SK-N-SH (cell line): ENCODE measurements at regions not wholly inside any gene's neighbourhood (a gene's known extent, or its start where the extent isn't known, plus 50 kb on each side); places are given as distances from the start of the nearest gene placed in this dataset.

Experiments used
- CTCF ChIA-PET: fragments of 300-600, 350-600 bp; formaldehyde crosslinking; extraction: SDS; loops from one replicate; lab custom pipeline; 2021; lab: Yijun Ruan, JAX
- POLR2A ChIA-PET: fragments of 350-600 bp; sonication (Branson Sonifier 250); formaldehyde crosslinking; extraction: SDS; loops from one replicate; lab custom pipeline; 2020; ENCODE audit warnings: antibody characterized with exemption, inconsistent platforms; lab: Yijun Ruan, JAX
- DNase-seq: peaks from one replicate; pipeline ENCODE4 v3.0.0; 2012
- H2AFZ ChIP-seq: fragments of 200-600 bp; sonication (generic); 2 replicates; pipeline ENCODE4 v1.8.1; 2016; ENCODE audit warnings: antibody characterized with exemption, mild to moderate bottlenecking, low read depth
- H3F3A ChIP-seq: fragments of 200-600 bp; sonication (generic); replicated peaks from 2 replicates; pipeline ENCODE3; 2016; ENCODE audit warnings: antibody characterized with exemption, mild to moderate bottlenecking; ENCODE audit not compliant: insufficient read depth
- H3K27ac ChIP-seq, 2 experiments: fragments of 200-500 bp in 1 of 2; fragments of 200-600 bp in 1 of 2; sonication (Bioruptor generic) in 1 of 2; sonication (generic), shearing (Covaris generic) in 1 of 2; 2 replicates each; pipeline versions ENCODE4 v1.5.1 to v1.6.1; 2014 to 2016; ENCODE audit warnings: low read depth in 2 of 2, inconsistent platforms in 1 of 2, low read length in 1 of 2, mild to moderate bottlenecking in 1 of 2, mixed read lengths in 1 of 2
- H3K27me3 ChIP-seq: fragments of 200-600 bp; sonication (generic), shearing (Covaris generic); 2 replicates; pipeline ENCODE4 v1.6.1; 2016; ENCODE audit warnings: mixed run types; ENCODE audit not compliant: insufficient read depth
- H3K36me3 ChIP-seq, 2 experiments: fragments of 200-500 bp in 1 of 2; fragments of 200-600 bp in 1 of 2; sonication (Bioruptor generic) in 1 of 2; sonication (generic) in 1 of 2; replicated peaks in 1 of 2; 2 replicates each; pipeline versions ENCODE3 to v1.5.1; 2014 to 2016; ENCODE audit warnings: low read length in 1 of 2, mild to moderate bottlenecking in 1 of 2; ENCODE audit not compliant: insufficient read depth in 2 of 2, control insufficient read depth in 1 of 2
- H3K4me1 ChIP-seq, 2 experiments: fragments of 200-500 bp in 1 of 2; fragments of 200-600 bp in 1 of 2; sonication (Bioruptor generic) in 1 of 2; sonication (generic), shearing (Covaris generic) in 1 of 2; 2 replicates each; pipeline versions ENCODE4 v1.5.1 to v1.6.1; 2014 to 2016; ENCODE audit warnings: low read depth in 1 of 2, low read length in 1 of 2, mixed run types in 1 of 2; ENCODE audit not compliant: insufficient read depth in 2 of 2, control insufficient read depth in 1 of 2
- H3K4me2 ChIP-seq: fragments of 200-600 bp; sonication (generic), shearing (Covaris generic); 2 replicates; pipeline ENCODE4 v1.6.1; 2017; ENCODE audit warnings: mixed run types
- H3K4me3 ChIP-seq, 2 experiments: fragments of 200-500 bp in 1 of 2; fragments of 200-600 bp in 1 of 2; sonication (Bioruptor generic) in 1 of 2; sonication (generic), shearing (Covaris generic) in 1 of 2; 2 replicates each; pipeline versions ENCODE4 v1.5.1 to v1.8.1; 2014 to 2016; ENCODE audit warnings: low read depth in 2 of 2, inconsistent platforms in 1 of 2, low read length in 1 of 2, mild to moderate bottlenecking in 1 of 2, mixed read lengths in 1 of 2, moderate library complexity in 1 of 2
- H3K79me2 ChIP-seq: fragments of 200-600 bp; sonication (generic); 2 replicates; pipeline ENCODE4 v1.8.1; 2017; ENCODE audit warnings: mild to moderate bottlenecking; ENCODE audit not compliant: insufficient read depth
- H3K9ac ChIP-seq: fragments of 200-600 bp; sonication (generic); 2 replicates; pipeline ENCODE4 v1.6.1; 2017; ENCODE audit warnings: mixed run types
- H3K9me2 ChIP-seq: fragments of 200-600 bp; sonication (generic); 2 replicates; pipeline ENCODE4 v1.6.1; 2017; ENCODE audit warnings: mixed run types
- H3K9me3 ChIP-seq: fragments of 200-600 bp; sonication (generic); 2 replicates; pipeline ENCODE4 v1.6.1; 2017; ENCODE audit warnings: mixed run types, mild to moderate bottlenecking, moderate library complexity
- H4K20me1 ChIP-seq: fragments of 200-600 bp; sonication (generic); 2 replicates; pipeline ENCODE4 v1.6.1; 2017; ENCODE audit warnings: mild to moderate bottlenecking, mixed run types; ENCODE audit not compliant: insufficient read depth
- CHD2 ChIP-seq: fragments of 150-350 bp; IDR thresholded peaks from 2 replicates; pipeline ENCODE4 v1.6.1; 2018; ENCODE audit warnings: low read length; ENCODE audit not compliant: partially characterized antibody
- EZH2phosphoT487 ChIP-seq: fragments of 200-600 bp; sonication (generic); IDR thresholded peaks from 2 replicates; pipeline ENCODE4 v1.6.1; 2017; ENCODE audit warnings: low read depth, mixed run types, mild to moderate bottlenecking, antibody characterized with exemption, moderate library complexity, borderline replicate concordance
- FOSL2 ChIP-seq: IDR thresholded peaks from 2 replicates; pipeline ENCODE4 v1.4.0; 2012; ENCODE audit warnings: low read depth, mild to moderate bottlenecking, moderate library complexity, borderline replicate concordance
- FOXJ3 ChIP-seq: sonication (generic); formaldehyde crosslinking; IDR thresholded peaks from 2 replicates; pipeline ENCODE4 v1.5.1; 2020; ENCODE audit warnings: mild to moderate bottlenecking, missing genetic modification reagents
- FOXM1 ChIP-seq: IDR thresholded peaks from 2 replicates; pipeline ENCODE4 v1.4.0; 2012; ENCODE audit warnings: low read depth, mild to moderate bottlenecking
- GABPA ChIP-seq: IDR thresholded peaks from 2 replicates; pipeline ENCODE4 v1.4.0; 2012; ENCODE audit warnings: low read depth, mild to moderate bottlenecking
- PBX3 ChIP-seq: IDR thresholded peaks from 2 replicates; pipeline ENCODE4; 2012
- RCOR1 ChIP-seq: fragments of 150-350 bp; IDR thresholded peaks from 2 replicates; pipeline ENCODE4 v1.6.1; 2017; ENCODE audit warnings: antibody characterized with exemption, low read length
- RFX5 ChIP-seq: IDR thresholded peaks from 2 replicates; pipeline ENCODE4 v1.6.1; 2012; ENCODE audit warnings: mild to moderate bottlenecking, improper control_type of control experiment, low read length
- RXRA ChIP-seq: IDR thresholded peaks from 2 replicates; pipeline ENCODE4 v1.4.0; 2012; ENCODE audit warnings: low read depth, mild to moderate bottlenecking, borderline replicate concordance
- SMC3 ChIP-seq: IDR thresholded peaks from 2 replicates; pipeline ENCODE4 v1.6.1; 2012; ENCODE audit warnings: low read depth, low read length, improper control_type of control experiment
- TAF1 ChIP-seq: IDR thresholded peaks from 2 replicates; pipeline ENCODE4 v1.6.1; 2012; ENCODE audit warnings: low read depth, mild to moderate bottlenecking, low read length, moderate library complexity, borderline replicate concordance
- TCF12 ChIP-seq: IDR thresholded peaks from 2 replicates; pipeline ENCODE4 v1.4.0; 2012
- TEAD4 ChIP-seq: IDR thresholded peaks from 2 replicates; pipeline ENCODE4 v1.4.0; 2012; ENCODE audit warnings: mild to moderate bottlenecking, borderline replicate concordance; ENCODE audit not compliant: insufficient read depth
- USF1 ChIP-seq: IDR thresholded peaks from 2 replicates; pipeline ENCODE4 v1.4.0; 2012; ENCODE audit warnings: low read depth, borderline replicate concordance
- WGBS: methylation state at CpG from one replicate; pipeline ENCODE4 v1.1.6; 2017; ENCODE audit warnings: low lambda C conversion rate; 5-methylcytosine and 5-hydroxymethylcytosine counted together

- H3K9ac ChIP-seq = no peak overlapping the region
- TF ChIP-seq GABPA = no peak
- no peak for TF ChIP-seq TAF1
- TF ChIP-seq RXRA = no peak
- no peak for TF ChIP-seq RCOR1
- TF ChIP-seq TCF12 = no peak
- TF ChIP-seq, all 33 proteins: peak for 0
- no peaks in the 10 kb centered on the region; the same call in 1 of the 2 replicates for H3K9me3 ChIP-seq
- no peaks in the 10 kb centered on the region for H3F3A ChIP-seq
- no peak for DNase-seq
- ChIA-PET CTCF (no interaction called here), POLR2A (no interaction called here)
- H3K36me3 ChIP-seq = no peaks in the 10 kb centered on the region
- no peaks in the 10 kb centered on the region for H3K4me1 ChIP-seq
- no peak overlapping the region for H3K4me3 ChIP-seq
- no peak overlapping the region for H3K27ac ChIP-seq
- no peak overlapping the region for H2AFZ ChIP-seq
- no peaks in the 10 kb centered on the region for H3K79me2 ChIP-seq
- no peaks in the 10 kb centered on the region for H3K9me2 ChIP-seq
- no peak overlapping the region for H3K4me2 ChIP-seq
- WGBS = 48% methylated on average over 1 of the region's 1 CpG
- no peaks in the 10 kb centered on the region for H3K27me3 ChIP-seq
- H4K20me1 ChIP-seq = no peaks in the 10 kb centered on the region
Measured at GRCh38 chr15:46471096-46471495, 836.3 kb downstream of the SQOR start.

GRCh38 chr15:46489276-46489675 is 854.4 kb downstream of the SQOR start:
- H3K27me3 ChIP-seq = no peaks in the 10 kb centered on the region
- POLR2A ChIA-PET = no interaction called here
- H3K9me3 ChIP-seq = no peaks in the 10 kb centered on the region
- no peaks in the 10 kb centered on the region for H4K20me1 ChIP-seq
- no peak overlapping the region for H2AFZ ChIP-seq
- no peaks in the 10 kb centered on the region for H3K36me3 ChIP-seq
- H3K79me2 ChIP-seq = no peaks in the 10 kb centered on the region
- TF ChIP-seq EZH2phosphoT487 (no peak), PBX3 (no peak), TCF12 (no peak), TEAD4 (no peak), RXRA (no peak), FOSL2 (no peak), USF1 (no peak), RFX5 (no peak), CHD2 (no peak), FOXJ3 (no peak), SMC3 (no peak), FOXM1 (no peak)
- no peak overlapping the region for H3K4me2 ChIP-seq
- no peaks in the 10 kb centered on the region for H3K4me1 ChIP-seq
- no peaks in the 10 kb centered on the region for H3K9me2 ChIP-seq
- DNase-seq = no peak
- no peaks in the 10 kb centered on the region for H3F3A ChIP-seq
- no peak overlapping the region for H3K27ac ChIP-seq
- CTCF ChIA-PET = interaction anchor here (1.5 kb wide), 1 partner anchor 14 kb away, joined by 5 read pairs; no protein-coding TSS in a partner anchor
- WGBS = 45% methylated on average over 1 of the region's 1 CpG
- H3K4me3 ChIP-seq = no peak overlapping the region
- H3K9ac ChIP-seq = no peak overlapping the region
